ENCODE measurements at regions not wholly inside any gene's neighbourhood (a gene's known extent, or its start where the extent isn't known, plus 50 kb on each side); places are given as distances from the start of the nearest gene placed in this dataset.

GRCh38 chr14:88929656-88930436, 105.4 kb downstream of the TTC8 start:
- DNase-seq: no peak
- intact Hi-C loops (cut with micrococcal nuclease; ENCODE audit: unreplicated experiment): no loop called here
- Mint-ChIP-seq H3K27ac (ENCODE audit: unreplicated experiment) (no peak overlapping the region), H3K4me3 (ENCODE audit: low read depth, unreplicated experiment) (no peak overlapping the region), H3K4me1 (ENCODE audit: low read depth, unreplicated experiment) (no peaks in the 10 kb centered on the region), H3K36me3 (ENCODE audit: insufficient read depth, unreplicated experiment) (no peaks in the 10 kb centered on the region), H3K27me3 (ENCODE audit: unreplicated experiment) (peaks cover 31% of the 10 kb centered on the region), H3K9me3 (ENCODE audit: low read depth, unreplicated experiment) (peaks cover 4% of the 10 kb centered on the region)
- no peak for TF ChIP-seq CTCF (IDR thresholded peaks at IDR 0.05; ENCODE audit: unreplicated experiment)
- CTCF ChIA-PET: no interaction called here
- BruUV-seq (replicated peaks): no TSS peak

GRCh38 chr14:88931321-88932110, 107.1 kb downstream of the TTC8 start:
- H3K27ac Mint-ChIP-seq (ENCODE audit: unreplicated experiment): no peak overlapping the region

DNA sequence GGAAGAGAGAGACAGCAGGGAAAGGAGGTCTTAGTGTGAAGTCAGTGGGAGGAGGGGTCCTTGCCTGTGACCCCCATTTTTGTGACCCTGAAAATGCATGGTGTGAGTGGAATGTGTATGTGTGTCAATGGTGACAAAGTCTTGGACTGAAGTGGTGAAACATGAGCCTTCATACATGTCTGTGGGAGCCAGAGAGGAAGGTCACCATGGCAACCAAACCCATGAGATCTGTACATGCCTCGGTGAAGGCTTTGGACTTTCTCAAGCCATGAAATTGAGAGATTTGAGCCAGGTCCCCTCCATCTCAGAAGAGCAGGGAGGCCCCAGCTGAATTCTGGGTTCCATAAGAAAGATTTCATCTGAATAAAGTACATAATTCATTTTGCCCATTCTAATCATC, 108.7 kb downstream of the TTC8 start:
- H3K36me3 Mint-ChIP-seq (ENCODE audit: insufficient read depth, unreplicated experiment): no peaks in the 10 kb centered on the region
- CTCF ChIA-PET: no interaction called here
- H3K4me1 Mint-ChIP-seq (ENCODE audit: low read depth, unreplicated experiment): no peaks in the 10 kb centered on the region
- H3K27me3 Mint-ChIP-seq (ENCODE audit: unreplicated experiment): peaks cover 14% of the 10 kb centered on the region
- H3K9me3 Mint-ChIP-seq (ENCODE audit: low read depth, unreplicated experiment): peaks cover 3% of the 10 kb centered on the region
- no peak for DNase-seq
- intact Hi-C loops (cut with micrococcal nuclease; ENCODE audit: unreplicated experiment): no loop called here
- no peak for TF ChIP-seq CTCF (IDR thresholded peaks at IDR 0.05; ENCODE audit: unreplicated experiment)
- no peak overlapping the region for H3K4me3 Mint-ChIP-seq (ENCODE audit: low read depth, unreplicated experiment)
- no TSS peak for BruUV-seq (replicated peaks)
- H3K27ac Mint-ChIP-seq (ENCODE audit: unreplicated experiment): no peak overlapping the region

More at GRCh38 chr14:88931321-88932110, 107.1 kb downstream of the TTC8 start:
- H3K9me3 Mint-ChIP-seq (ENCODE audit: low read depth, unreplicated experiment): peaks cover 4% of the 10 kb centered on the region
- no peaks in the 10 kb centered on the region for H3K4me1 Mint-ChIP-seq (ENCODE audit: low read depth, unreplicated experiment)
- no peak overlapping the region for H3K4me3 Mint-ChIP-seq (ENCODE audit: low read depth, unreplicated experiment)
- DNase-seq: no peak
- peaks cover 19% of the 10 kb centered on the region for H3K27me3 Mint-ChIP-seq (ENCODE audit: unreplicated experiment)
- TF ChIP-seq CTCF (IDR thresholded peaks at IDR 0.05; ENCODE audit: unreplicated experiment): no peak
- no TSS peak for BruUV-seq (replicated peaks)
- no peaks in the 10 kb centered on the region for H3K36me3 Mint-ChIP-seq (ENCODE audit: insufficient read depth, unreplicated experiment)
- intact Hi-C loops (cut with micrococcal nuclease; ENCODE audit: unreplicated experiment): no loop called here
- CTCF ChIA-PET: no interaction called here

- intact Hi-C loops (cut with micrococcal nuclease; ENCODE audit: unreplicated experiment): no loop called here
- Mint-ChIP-seq H3K4me1 (ENCODE audit: low read depth, unreplicated experiment) (no peaks in the 10 kb centered on the region), H3K4me3 (ENCODE audit: low read depth, unreplicated experiment) (no peak overlapping the region), H3K27ac (ENCODE audit: unreplicated experiment) (no peak overlapping the region), H3K9me3 (ENCODE audit: low read depth, unreplicated experiment) (no peaks in the 10 kb centered on the region), H3K27me3 (ENCODE audit: unreplicated experiment) (peaks cover 14% of the 10 kb centered on the region), H3K36me3 (ENCODE audit: insufficient read depth, unreplicated experiment) (no peaks in the 10 kb centered on the region)
- CTCF ChIA-PET: no interaction called here
- no peak for DNase-seq
- no TSS peak for BruUV-seq (replicated peaks)
- no peak for TF ChIP-seq CTCF (IDR thresholded peaks at IDR 0.05; ENCODE audit: unreplicated experiment)
These were observed 109.9 kb downstream of the TTC8 start for GRCh38 chr14:88934351-88934806.
